ENCODE measurements at regions not wholly inside any gene's neighbourhood (a gene's known extent, or its start where the extent isn't known, plus 50 kb on each side); places are given as distances from the start of the nearest gene placed in this dataset.

DNA sequence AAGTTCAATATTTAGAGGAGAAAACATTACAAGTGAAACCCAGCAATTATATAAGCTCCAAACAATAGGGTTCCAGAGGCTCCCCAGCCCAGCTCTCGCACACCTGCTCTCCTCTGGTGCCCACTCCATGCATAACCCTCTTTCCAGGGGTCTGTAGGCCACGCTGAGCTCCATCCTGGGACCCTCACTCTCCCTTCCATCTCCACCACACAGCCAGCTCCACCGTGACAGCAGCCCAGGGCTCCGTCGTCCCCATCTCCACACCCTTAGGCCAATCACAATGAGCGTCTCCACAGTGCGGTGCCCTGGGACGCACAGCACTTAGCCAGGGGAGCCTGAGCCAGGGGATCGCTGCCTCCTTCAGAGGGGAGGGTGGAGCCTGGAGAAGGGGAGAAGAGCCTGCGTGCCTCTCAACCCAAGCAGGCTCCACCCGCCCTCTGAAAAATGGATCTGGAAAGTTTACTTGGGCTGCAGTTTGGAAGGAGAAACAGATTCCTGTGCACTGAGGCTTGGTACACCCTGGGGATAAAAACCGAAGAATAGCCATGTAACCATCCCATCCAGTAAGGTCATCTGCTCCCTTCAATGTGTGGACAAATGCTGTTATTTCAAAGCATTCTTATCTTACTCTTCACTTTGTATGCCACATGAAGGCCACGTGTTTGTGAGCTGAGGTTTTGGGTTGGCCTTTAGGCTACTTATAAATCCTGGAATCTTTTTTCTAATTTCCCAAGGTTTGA lies 72.4 kb upstream of the GGTLC1 start:
- no peak for DNase-seq

DNA sequence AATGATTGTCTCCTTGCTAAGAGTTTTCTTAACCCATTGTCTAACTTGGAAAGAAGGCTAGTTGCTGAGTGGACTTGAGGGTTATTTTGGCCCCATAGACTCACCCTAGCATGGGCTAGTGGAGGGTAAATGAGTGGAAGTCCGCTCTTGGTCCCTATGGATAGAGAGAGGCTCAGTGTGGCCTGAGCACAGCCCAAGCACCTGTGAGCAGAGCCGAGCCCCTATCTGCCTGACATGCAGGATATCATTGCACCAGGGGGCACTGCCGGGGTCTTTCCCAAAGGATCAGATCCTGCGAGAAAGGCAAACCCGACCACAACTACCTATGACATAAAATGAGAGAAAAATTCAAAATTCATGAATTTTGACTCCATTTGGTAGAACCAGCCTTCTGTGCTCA lies 70.6 kb upstream of the GGTLC1 start:
- no peak for DNase-seq

DNA sequence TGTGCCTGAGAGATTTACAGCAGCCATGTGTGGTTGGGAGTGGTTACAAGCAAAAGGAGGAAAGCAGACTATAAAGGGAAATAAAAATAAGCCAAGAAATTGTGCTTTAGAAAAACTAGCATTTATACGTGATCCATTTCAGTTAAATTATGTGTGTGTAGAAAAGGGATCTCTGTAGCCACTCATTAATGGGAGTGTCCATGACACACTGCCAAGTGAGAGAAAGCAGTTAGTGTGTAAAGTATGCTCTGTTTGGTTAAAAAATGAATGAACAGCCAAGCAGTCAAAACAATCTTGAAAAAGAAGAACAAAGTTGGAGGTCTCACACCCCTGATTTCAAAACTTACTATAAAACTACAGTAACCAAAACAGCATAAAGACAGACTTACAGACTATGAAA lies 67.9 kb upstream of the GGTLC1 start:
- DNase-seq = peak in 1 of 2 donors; percentile 14

DNA sequence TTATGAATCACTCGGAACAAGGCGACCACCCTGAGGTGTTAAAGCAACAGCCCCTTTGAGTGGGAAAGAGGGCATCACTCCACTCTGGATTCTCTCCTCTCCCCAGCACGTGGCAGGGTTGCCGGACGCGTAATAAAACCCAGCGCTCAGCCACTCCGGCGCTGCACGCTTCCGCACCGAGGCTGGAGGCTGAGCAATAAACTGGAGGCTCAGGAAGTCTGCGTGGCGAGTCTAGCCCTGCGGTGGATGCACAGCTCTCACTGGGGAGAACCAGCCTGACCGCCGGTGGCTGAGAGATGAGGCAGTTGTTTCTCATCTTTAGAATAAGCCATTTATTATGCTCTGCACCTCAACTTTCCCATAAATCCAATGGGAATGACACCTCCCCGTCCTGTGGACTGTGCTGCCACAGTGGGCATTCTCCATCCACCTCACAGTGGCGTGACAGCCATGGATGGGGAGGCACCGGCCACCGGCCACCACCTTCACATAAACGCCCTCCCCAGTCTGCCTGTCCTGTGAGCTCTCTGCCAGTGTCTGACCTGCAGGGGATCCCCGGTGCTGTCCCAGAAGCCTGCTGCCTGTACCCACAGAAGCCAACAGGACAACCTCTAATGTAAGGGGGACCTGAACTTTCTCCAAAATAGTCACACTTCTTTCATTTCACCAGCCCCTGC lies 64.2 kb upstream of the GGTLC1 start:
- DNase-seq = no peak

DNA sequence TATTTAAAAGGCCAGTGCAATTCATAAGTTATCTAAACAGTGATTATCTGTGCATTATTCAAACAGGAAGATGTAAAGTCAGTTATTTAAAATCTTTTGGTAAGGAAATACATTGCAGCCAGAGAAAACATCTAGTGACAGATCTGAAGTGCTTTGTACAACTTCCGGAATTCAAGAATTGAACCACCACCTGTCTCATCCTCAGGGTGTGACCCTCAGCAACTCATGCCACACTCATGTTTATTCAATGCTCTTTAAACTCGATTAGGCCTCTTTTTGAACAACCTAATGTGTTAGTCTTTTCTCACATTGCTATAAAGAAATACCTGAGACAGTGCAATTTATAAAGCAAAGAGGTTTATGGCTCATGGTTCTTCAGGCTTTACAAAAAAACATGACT lies 62.6 kb upstream of the GGTLC1 start:
- no peak for DNase-seq

DNA sequence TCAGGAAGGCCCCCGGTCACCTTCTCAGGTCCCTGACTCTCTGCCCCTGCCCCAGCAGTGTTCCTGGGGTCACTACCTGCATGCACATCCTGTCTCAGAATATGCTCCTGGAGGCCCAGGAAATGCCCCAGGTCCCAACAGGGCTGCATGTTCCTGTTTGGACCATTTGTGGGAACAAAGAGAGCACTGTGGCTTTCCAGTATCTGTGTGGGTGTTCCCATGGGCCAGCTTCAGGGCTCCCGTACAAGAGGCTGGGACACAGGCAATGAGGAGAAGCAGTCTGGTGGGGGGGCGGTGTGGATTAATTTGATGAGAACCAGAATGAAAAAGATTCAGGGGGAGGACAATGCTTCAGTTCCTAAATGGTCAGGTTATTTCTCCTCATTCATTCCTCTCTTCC lies 61.5 kb upstream of the GGTLC1 start:
- DNase-seq = no peak

DNA sequence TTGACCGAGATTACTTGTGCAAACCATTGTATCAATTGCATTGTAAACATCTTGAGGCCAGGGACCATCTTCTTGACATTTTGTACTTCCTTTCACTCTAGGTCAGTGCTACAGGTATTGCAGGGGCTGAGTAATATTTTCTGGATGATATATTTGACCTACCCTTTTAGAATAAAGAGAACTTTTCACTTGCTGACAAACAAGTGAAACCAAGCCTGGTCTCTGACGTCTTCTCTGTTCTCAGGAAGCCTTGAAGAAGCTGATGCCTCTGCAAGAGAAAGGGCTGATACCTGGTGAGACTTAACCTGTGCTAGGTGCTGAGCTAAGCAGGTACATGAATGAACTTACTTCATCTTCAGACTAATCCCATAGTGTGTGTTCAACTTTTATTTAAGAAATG lies 60.5 kb upstream of the GGTLC1 start:
- no peak for DNase-seq

DNA sequence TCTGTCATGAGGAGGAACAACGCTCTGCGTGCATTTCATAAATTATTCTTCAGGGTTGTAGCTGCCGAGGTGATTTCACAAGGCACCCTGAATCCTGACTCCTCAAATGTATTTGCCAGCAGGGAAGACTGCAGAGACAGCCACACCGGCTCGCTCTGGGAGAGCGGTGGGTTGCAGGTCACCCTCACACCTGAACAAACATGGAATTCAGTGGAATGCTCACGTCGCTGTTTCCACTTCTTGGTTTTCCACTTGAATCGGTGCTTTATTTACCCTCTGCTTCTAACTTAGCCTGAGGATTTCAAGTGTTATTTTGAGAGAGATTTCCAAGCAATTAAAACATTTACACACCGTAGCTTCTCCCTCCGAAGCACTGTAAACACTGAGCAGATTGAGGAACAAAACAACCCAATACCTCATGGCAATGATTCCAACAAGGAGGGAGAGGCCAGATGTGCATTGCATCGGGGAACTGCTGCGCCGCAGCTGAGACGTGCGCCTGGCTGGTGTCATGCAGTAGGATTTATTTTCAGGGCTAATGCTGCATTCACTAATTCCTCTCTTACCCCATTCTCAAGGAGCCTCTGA lies 59.5 kb upstream of the GGTLC1 start:
- DNase-seq = peak; percentile 13 to 22

DNA sequence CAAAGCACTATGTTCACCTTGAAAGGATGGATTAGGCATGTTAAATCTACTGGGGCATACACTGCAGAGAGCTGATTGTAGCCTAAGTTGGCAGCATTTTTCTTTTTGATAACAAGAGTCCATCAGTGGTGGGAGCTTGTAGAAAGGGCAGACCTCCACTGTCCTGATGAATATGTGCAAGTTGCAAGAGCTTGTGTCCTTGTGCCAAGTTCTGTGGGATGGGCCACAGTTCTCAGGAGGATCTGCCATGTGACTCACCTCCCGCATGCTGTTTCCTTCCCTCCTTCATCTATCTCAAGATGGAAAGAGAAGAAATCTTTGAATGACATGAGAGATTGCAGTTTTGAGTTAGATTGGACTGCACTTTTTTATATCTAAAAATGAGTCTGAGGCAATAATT lies 58.3 kb upstream of the GGTLC1 start:
- DNase-seq = no peak

DNA sequence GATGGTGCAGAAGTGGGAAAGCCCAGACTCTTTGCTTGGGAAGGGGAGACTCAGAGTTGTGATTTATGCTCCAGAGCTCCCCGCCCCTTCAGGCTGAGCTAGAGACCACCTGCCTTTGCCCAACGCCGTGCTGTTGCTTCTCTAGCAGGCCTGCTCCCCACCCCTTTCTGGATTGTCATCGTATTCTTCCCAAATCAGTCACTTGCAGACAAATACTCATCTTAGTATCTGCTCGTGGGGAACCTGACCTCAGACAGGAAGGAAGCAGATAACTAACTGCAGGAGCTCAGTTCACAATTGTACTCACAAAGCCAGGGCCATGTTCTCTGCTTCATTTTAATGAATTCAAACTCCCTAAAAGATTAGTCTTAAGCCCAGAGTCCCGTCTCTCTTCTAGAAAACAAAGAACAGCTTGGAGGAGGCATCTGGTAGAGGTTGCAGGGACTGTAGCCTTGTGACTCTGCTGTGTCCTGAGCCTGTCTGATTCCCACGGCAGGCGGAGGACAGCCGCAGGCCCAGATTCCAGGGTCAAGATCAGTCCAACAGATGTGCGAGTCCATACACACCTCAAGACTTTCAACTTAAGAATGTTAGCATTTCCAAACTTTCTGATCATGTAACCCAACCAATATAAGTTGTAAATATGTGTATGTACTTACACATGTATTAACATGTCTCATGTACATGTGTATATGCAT lies 57.2 kb upstream of the GGTLC1 start:
- DNase-seq = no peak

DNA sequence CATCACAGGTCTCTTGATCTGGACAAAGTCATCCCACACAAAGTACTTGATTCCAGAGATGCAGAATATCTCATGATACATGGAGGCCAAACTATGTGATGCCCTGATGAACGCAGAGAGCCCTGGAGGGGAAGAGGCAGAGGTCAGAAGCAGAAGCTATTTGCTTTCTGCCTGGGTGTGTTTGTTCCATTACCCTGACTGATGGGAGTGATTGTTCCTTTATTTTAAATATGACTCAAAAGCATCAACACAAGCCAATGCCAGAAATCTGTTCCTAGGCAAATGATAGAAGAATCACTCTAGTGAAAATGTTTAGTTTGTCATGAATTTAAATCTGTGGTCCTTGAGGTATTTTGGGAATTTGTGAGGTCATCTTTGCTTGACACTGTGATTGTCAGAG lies 54.7 kb upstream of the GGTLC1 start:
- DNase-seq = no peak

DNA sequence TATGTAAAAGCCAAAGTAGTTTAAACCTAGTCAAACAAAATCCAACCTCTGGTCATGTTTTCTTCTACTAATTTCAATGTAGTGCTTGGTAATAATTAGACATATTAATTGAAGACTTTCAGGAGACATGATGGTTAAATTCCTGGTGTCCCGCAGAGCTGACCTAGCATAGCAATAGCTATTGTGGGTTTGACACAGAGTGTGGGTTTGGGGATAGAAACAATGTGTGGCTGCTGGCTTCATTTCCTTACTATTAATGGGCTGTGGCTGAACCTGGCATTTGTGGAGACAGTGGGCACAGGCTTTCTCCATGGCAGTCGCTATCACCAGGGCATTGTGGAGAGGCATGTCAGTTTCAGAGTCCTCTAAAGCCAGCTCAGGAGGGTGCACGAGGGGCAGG lies 54.1 kb upstream of the GGTLC1 start:
- no peak for DNase-seq

DNA sequence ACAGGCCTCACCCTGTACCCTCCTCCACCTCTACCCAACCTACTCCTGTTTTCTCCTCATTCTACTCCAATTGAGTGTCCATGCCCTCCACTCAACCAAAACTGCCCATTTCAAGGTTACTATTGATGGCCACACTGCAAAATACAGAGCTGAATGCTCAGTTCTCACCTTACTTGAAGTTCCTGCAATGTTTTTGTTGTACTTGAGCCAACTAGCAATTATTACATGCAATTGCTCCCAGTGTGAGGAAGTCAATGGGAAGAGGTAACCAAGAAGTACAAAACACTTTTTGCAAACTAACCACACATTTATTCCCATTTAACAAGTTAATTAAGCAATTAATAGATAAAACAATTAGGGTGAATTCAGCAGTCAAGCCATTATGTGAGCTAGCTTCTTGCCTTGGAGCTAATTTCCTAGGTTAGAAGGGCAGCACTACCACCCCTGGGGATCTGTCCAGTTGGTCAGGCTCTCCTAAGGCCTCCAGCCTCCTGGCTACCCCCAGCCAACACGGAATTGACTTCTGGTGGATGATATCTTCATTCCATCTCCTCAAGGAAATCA lies 52.4 kb upstream of the GGTLC1 start:
- DNase-seq = no peak

DNA sequence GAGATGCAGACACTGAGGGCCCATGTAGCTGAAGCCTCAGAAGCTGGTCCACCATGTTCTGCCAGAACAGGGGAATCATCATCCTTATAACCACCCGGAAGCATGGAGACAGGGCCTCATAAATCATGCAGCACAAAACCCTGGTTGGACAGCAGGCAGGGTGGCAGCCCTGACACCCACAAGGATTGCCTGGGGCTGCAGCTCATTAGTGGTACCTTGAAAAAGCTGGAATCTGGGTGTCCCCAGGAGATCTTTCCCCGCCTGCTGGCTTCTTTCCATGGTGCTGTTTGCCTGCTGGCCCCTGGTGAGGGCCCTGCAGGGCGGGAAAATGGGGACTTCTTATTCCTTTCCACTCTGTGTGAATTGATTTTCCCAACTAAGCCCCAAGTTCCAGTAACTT lies 50.6 kb upstream of the GGTLC1 start:
- DNase-seq = no peak
